Esophagus squamous epithelium (tissue), 5 donors: ENCODE measurements at regions not wholly inside any gene's neighbourhood (a gene's known extent, or its start where the extent isn't known, plus 50 kb on each side); places are given as distances from the start of the nearest gene placed in this dataset.

Experiments used
- DNase-seq: peaks from one replicate; lab custom pipeline; 2025; lab: John Stamatoyannopoulos, UW
- H3K27ac ChIP-seq, 4 donors: fragments of 200-600 bp; sonication (generic); one replicate each; pipeline ENCODE4 v1.5.1; 2016 to 2019; ENCODE audit warnings: mild to moderate bottlenecking in 1 of 4
- H3K27me3 ChIP-seq, 4 donors: fragments of 200-600 bp; sonication (generic); 1 replicate in 3 of 4; 2 replicates in 1 of 4; pipeline versions ENCODE4 v1.5.1 to v1.6.0; 2017 to 2021; ENCODE audit warnings: antibody characterized with exemption in 1 of 4
- H3K36me3 ChIP-seq, 3 donors: fragments of 200-600 bp; sonication (generic); one replicate each; pipeline ENCODE4 v1.5.1; 2016 to 2019
- H3K4me1 ChIP-seq, 3 donors: fragments of 200-600 bp; sonication (generic); one replicate each; pipeline ENCODE4 v1.5.1; 2017 to 2019
- H3K4me3 ChIP-seq, 4 donors: fragments of 200-600 bp; sonication (generic); 1 replicate in 3 of 4; 2 replicates in 1 of 4; pipeline ENCODE4 v1.5.1; 2016 to 2019; ENCODE audit warnings: mild to moderate bottlenecking in 2 of 4, moderate library complexity in 1 of 4
- H3K9me3 ChIP-seq, 3 donors: fragments of 200-600 bp; sonication (generic); one replicate each; pipeline ENCODE4 v1.5.1; 2016 to 2019
- POLR2A ChIP-seq, 4 donors: fragments of 450-650 bp; IDR thresholded peaks; one replicate each; pipeline ENCODE4 v1.6.1; 2017; ENCODE audit warnings: antibody characterized with exemption in 4 of 4, mild to moderate bottlenecking in 4 of 4, moderate library complexity in 3 of 4
- WGBS, 2 donors: methylation state at CpG; one replicate each; pipeline ENCODE4 v1.1.5; 2018; 5-methylcytosine and 5-hydroxymethylcytosine counted together
- intact Hi-C: fragments of 100-400 bp; cut with DNase I; formaldehyde crosslinking; loops from one replicate; pipeline ENCODE4 v1.15.0; 2022
- TF ChIP-seq, protein P1 (sequence below), 6 experiments: fragments of 450-650 bp in 4 of 6; fragments of 200-600 bp in 2 of 6; sonication (generic) in 2 of 6; IDR thresholded peaks; one replicate each; pipeline ENCODE4 v1.5.1; 2016 to 2019; ENCODE audit warnings: antibody characterized with exemption in 6 of 6, mild to moderate bottlenecking in 4 of 6, moderate library complexity in 4 of 6
- donor health status: DM: yes; HTN: yes; CAD: no.

DNA sequence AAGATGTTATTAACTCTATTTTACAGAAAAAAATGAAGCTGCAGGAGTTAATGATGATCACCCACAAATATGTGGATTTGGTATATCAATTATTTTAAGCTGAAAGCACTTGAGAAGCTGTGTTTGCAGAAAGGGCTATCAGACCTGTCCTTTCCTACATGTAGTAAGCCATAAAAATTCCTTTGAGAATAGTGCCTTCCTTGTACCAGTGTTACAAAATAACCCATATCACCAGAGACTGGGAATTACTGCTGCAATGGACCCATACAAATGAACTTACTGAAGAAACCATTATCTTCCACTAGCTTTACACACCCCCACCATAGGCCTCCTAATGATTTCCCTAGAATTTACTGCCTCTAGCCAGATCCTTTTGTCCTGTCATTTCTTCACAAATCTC, 99.2 kb upstream of the ZRANB2 start:
- Histone ChIP-seq H3K27me3 (no peaks in the 10 kb centered on the region), H3K4me1 (no peaks in the 10 kb centered on the region), H3K9me3 (no peaks in the 10 kb centered on the region), H3K4me3 (no peak overlapping the region), H3K36me3 (no peaks in the 10 kb centered on the region), H3K27ac (no peak overlapping the region)
- intact Hi-C loops: no loop called here
- DNase-seq: no peak
- TF ChIP-seq POLR2A (IDR thresholded peaks at IDR 0.05): no peak
- TF ChIP-seq, protein P1, sequence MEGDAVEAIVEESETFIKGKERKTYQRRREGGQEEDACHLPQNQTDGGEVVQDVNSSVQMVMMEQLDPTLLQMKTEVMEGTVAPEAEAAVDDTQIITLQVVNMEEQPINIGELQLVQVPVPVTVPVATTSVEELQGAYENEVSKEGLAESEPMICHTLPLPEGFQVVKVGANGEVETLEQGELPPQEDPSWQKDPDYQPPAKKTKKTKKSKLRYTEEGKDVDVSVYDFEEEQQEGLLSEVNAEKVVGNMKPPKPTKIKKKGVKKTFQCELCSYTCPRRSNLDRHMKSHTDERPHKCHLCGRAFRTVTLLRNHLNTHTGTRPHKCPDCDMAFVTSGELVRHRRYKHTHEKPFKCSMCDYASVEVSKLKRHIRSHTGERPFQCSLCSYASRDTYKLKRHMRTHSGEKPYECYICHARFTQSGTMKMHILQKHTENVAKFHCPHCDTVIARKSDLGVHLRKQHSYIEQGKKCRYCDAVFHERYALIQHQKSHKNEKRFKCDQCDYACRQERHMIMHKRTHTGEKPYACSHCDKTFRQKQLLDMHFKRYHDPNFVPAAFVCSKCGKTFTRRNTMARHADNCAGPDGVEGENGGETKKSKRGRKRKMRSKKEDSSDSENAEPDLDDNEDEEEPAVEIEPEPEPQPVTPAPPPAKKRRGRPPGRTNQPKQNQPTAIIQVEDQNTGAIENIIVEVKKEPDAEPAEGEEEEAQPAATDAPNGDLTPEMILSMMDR (IDR thresholded peaks at IDR 0.05): no peak

DNA sequence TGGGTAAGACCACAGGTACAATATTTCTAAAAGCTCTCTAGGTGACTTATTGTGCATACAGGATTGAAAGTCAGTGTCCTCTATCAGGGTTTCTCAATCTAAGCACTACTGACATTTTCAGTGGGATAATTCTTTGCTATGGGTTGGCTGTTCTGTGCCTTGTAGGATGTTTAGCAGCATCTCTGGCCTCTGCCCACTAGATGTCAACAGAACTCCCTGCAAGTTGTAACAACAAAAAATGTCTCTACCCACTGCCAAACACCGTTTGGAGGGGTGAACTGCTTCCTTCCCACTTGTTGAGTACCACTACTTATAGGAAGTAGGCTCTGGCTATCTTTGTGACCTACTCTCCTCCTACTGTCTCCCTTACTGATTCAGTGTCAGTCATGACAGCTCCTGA, 90.1 kb upstream of the ZRANB2 start:
- WGBS, 2 donors: 8% methylated on average over 1 of the region's 1 CpG
- Histone ChIP-seq H3K27ac (no peak overlapping the region), H3K36me3 (no peaks in the 10 kb centered on the region), H3K4me3 (no peak overlapping the region), H3K4me1 (no peaks in the 10 kb centered on the region), H3K27me3 (no peaks in the 10 kb centered on the region), H3K9me3 (peaks cover 0 to 13% (median 0%) of the 10 kb centered on the region in 3 donors)
- intact Hi-C loops: no loop called here
- no peak for DNase-seq
- TF ChIP-seq POLR2A (IDR thresholded peaks at IDR 0.05): no peak
- TF ChIP-seq, protein P1 (IDR thresholded peaks at IDR 0.05): no peak

DNA sequence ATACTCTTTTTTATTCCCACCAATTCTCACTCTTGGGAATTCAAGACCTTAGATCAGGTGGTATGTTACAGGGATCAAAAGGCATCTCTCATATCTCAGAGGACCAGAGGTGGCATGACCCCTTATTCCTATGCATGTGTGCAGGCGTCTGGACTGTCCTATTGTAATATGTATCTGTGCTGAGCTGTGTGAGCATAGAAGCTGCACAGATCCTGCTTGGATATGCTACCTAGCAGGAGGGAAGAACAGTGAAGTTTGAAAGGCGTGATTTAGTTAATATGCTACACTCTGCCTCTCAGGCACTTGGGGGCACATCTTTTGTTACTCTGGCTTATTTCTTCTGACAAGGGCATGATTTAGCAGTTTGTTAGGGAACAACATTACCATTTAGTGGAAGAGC, 86.7 kb upstream of the ZRANB2 start:
- no peak for DNase-seq
- H3K4me1 ChIP-seq: no peaks in the 10 kb centered on the region
- H3K9me3 ChIP-seq: peaks cover 0 to 12% (median 0%) of the 10 kb centered on the region in 3 donors
- no peak for TF ChIP-seq POLR2A (IDR thresholded peaks at IDR 0.05)
- TF ChIP-seq, protein P1 (IDR thresholded peaks at IDR 0.05): no peak
- H3K4me3 ChIP-seq: no peak overlapping the region
- intact Hi-C loops: no loop called here
- no peaks in the 10 kb centered on the region for H3K27me3 ChIP-seq
- 62 to 66% methylated on average over 2 of the region's 2 CpGs for WGBS, 2 donors
- no peaks in the 10 kb centered on the region for H3K36me3 ChIP-seq
- H3K27ac ChIP-seq: no peak overlapping the region

DNA sequence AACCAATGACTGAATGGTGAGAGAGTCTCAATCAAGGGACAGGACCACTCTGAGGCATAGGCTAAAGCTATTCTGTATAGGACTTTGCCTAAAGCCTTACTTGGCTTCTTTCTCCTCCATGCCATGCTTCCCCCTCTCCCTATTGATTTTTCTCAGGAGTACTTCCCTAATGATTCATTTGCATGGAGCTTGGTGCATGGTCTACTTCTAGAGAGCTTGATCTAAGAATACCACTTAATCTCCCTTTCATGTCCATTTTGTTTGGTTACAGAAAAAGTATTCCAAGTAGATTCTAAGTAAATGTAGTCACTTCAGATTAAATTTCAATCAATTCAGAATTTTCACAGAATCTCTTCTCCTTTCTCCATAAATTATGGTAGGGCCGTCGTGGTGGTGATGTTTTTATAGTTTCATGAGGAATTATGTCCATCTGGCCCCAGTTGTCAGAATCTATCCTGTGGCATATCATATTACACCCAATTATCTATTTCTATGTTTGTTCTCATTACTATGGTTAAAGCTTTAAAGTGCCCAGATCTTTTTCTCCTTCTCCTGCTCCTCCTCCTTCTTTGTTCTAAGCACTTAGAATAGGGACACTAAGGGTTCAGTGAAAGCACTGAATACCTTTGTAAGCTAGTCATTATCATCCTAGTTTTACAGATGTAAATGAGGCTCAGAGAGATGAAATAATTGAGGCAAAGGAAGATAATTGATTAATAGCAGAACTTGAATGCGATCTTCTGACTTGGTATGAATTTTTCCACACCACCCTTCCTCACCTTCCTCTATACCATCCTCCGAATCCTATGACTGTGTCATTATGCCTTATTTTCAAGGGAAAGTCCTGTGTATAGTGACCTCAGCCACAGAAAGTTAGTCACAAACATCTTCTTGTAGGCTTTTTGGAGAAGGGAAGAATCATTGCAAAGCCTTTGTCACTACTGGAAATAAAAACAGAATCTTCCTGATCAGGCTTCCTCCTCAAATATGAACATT, 85.6 kb upstream of the ZRANB2 start:
- no peaks in the 10 kb centered on the region for H3K4me1 ChIP-seq
- 69 to 77% methylated on average over 4 of the region's 4 CpGs for WGBS, 2 donors
- no peak overlapping the region for H3K27ac ChIP-seq
- TF ChIP-seq, protein P1 (IDR thresholded peaks at IDR 0.05): no peak
- TF ChIP-seq POLR2A (IDR thresholded peaks at IDR 0.05): no peak
- H3K9me3 ChIP-seq: peaks cover 0 to 1% (median 0%) of the 10 kb centered on the region in 3 donors
- intact Hi-C loops: no loop called here
- H3K27me3 ChIP-seq: no peaks in the 10 kb centered on the region
- no peak for DNase-seq
- H3K4me3 ChIP-seq: no peak overlapping the region
- H3K36me3 ChIP-seq: no peaks in the 10 kb centered on the region

DNA sequence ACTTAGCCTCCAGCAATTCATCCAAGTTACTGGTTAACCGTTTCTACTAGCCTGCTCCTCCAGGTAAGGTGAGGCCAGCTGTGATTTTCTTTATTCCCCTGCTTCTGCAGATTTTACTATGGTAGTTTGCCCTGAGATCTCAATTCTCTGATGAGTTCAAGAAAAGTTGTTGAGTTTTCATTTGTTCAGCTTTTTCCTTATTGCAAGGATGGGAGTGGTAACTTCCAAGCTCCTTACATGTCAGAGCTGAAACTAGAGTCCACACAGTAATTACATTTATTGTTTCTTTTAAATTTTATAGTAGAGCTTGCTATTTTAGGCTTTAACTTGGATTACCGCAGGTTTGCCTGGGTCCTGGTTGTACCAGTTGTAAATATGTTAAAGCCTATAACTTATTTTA, 76.9 kb upstream of the ZRANB2 start:
- WGBS, 2 donors: 72 to 83% methylated on average over 2 of the region's 2 CpGs
- H3K4me3 ChIP-seq: no peak overlapping the region
- H3K27ac ChIP-seq: no peak overlapping the region
- TF ChIP-seq, protein P1 (IDR thresholded peaks at IDR 0.05): no peak
- TF ChIP-seq POLR2A (IDR thresholded peaks at IDR 0.05): no peak
- DNase-seq: no peak
- H3K36me3 ChIP-seq: no peaks in the 10 kb centered on the region
- no peaks in the 10 kb centered on the region for H3K4me1 ChIP-seq
- no peaks in the 10 kb centered on the region for H3K9me3 ChIP-seq
- intact Hi-C loops: no loop called here
- H3K27me3 ChIP-seq: no peaks in the 10 kb centered on the region
